ENCODE measurements at regions not wholly inside any gene's neighbourhood (a gene's known extent, or its start where the extent isn't known, plus 50 kb on each side); places are given as distances from the start of the nearest gene placed in this dataset.

- no peaks in the 10 kb centered on the region for H3K4me1 Mint-ChIP-seq (ENCODE audit: unreplicated experiment)
- DNase-seq (ENCODE audit: extremely low spot score, unreplicated experiment) = no peak
- H3K36me3 Mint-ChIP-seq (ENCODE audit: unreplicated experiment) = no peaks in the 10 kb centered on the region
- H3K27ac Mint-ChIP-seq (ENCODE audit: unreplicated experiment) = no peak overlapping the region
- H3K4me3 Mint-ChIP-seq (ENCODE audit: unreplicated experiment) = no peak overlapping the region
- no peak for TF ChIP-seq CTCF (IDR thresholded peaks at IDR 0.05)
- H3K9me3 Mint-ChIP-seq (ENCODE audit: unreplicated experiment) = no peaks in the 10 kb centered on the region
- peaks cover 6% of the 10 kb centered on the region for H3K27me3 Mint-ChIP-seq (ENCODE audit: unreplicated experiment)
These were observed 804.6 kb upstream of the TENM3 start for GRCh38 chr4:181438641-181439040.

- Mint-ChIP-seq H3K4me1 (ENCODE audit: unreplicated experiment) (no peaks in the 10 kb centered on the region), H3K9me3 (ENCODE audit: unreplicated experiment) (no peaks in the 10 kb centered on the region), H3K36me3 (ENCODE audit: unreplicated experiment) (no peaks in the 10 kb centered on the region), H3K27me3 (ENCODE audit: unreplicated experiment) (peaks cover 10% of the 10 kb centered on the region), H3K27ac (ENCODE audit: unreplicated experiment) (no peak overlapping the region), H3K4me3 (ENCODE audit: unreplicated experiment) (no peak overlapping the region)
- TF ChIP-seq CTCF (IDR thresholded peaks at IDR 0.05) = no peak
- no peak for DNase-seq (ENCODE audit: extremely low spot score, unreplicated experiment)
These were observed 800.2 kb upstream of the TENM3 start for GRCh38 chr4:181443021-181443420.

GRCh38 chr4:181465826-181466225 is 777.4 kb upstream of the TENM3 start:
- TF ChIP-seq CTCF (IDR thresholded peaks at IDR 0.05) = no peak
- Mint-ChIP-seq H3K9me3 (ENCODE audit: unreplicated experiment) (no peaks in the 10 kb centered on the region), H3K27me3 (ENCODE audit: unreplicated experiment) (no peaks in the 10 kb centered on the region)

GRCh38 chr4:181468451-181468850 is 774.8 kb upstream of the TENM3 start:
- Mint-ChIP-seq H3K4me3 (ENCODE audit: unreplicated experiment) (no peak overlapping the region), H3K27ac (ENCODE audit: unreplicated experiment) (no peak overlapping the region), H3K4me1 (ENCODE audit: unreplicated experiment) (no peaks in the 10 kb centered on the region), H3K27me3 (ENCODE audit: unreplicated experiment) (no peaks in the 10 kb centered on the region), H3K36me3 (ENCODE audit: unreplicated experiment) (no peaks in the 10 kb centered on the region), H3K9me3 (ENCODE audit: unreplicated experiment) (no peaks in the 10 kb centered on the region)
- TF ChIP-seq CTCF (IDR thresholded peaks at IDR 0.05) = no peak
- no peak for DNase-seq (ENCODE audit: extremely low spot score, unreplicated experiment)

More at GRCh38 chr4:181465826-181466225, 777.4 kb upstream of the TENM3 start:
- Mint-ChIP-seq H3K4me3 (ENCODE audit: unreplicated experiment) (no peak overlapping the region), H3K4me1 (ENCODE audit: unreplicated experiment) (no peaks in the 10 kb centered on the region), H3K27ac (ENCODE audit: unreplicated experiment) (no peak overlapping the region), H3K36me3 (ENCODE audit: unreplicated experiment) (no peaks in the 10 kb centered on the region)
- DNase-seq (ENCODE audit: extremely low spot score, unreplicated experiment) = no peak

GRCh38 chr4:181470306-181470705 is 772.9 kb upstream of the TENM3 start:
- H3K4me1 Mint-ChIP-seq (ENCODE audit: unreplicated experiment) = no peaks in the 10 kb centered on the region
- H3K27me3 Mint-ChIP-seq (ENCODE audit: unreplicated experiment) = no peaks in the 10 kb centered on the region
- no peak for DNase-seq (ENCODE audit: extremely low spot score, unreplicated experiment)

More at GRCh38 chr4:181470306-181470705, 772.9 kb upstream of the TENM3 start:
- no peak overlapping the region for H3K4me3 Mint-ChIP-seq (ENCODE audit: unreplicated experiment)
- H3K36me3 Mint-ChIP-seq (ENCODE audit: unreplicated experiment) = no peaks in the 10 kb centered on the region
- no peak overlapping the region for H3K27ac Mint-ChIP-seq (ENCODE audit: unreplicated experiment)
- no peak for TF ChIP-seq CTCF (IDR thresholded peaks at IDR 0.05)
- H3K9me3 Mint-ChIP-seq (ENCODE audit: unreplicated experiment) = no peaks in the 10 kb centered on the region

Data from osteocyte (in vitro differentiated cells).